Breast epithelium (tissue), 3 donors: ENCODE measurements at regions not wholly inside any gene's neighbourhood (a gene's known extent, or its start where the extent isn't known, plus 50 kb on each side); places are given as distances from the start of the nearest gene placed in this dataset.

Source experiments
- POLR2A ChIP-seq: fragments of 450-650 bp; IDR thresholded peaks from one replicate; pipeline ENCODE4 v1.6.1; 2016; ENCODE audit warnings: antibody characterized with exemption, mild to moderate bottlenecking, moderate library complexity
- TF ChIP-seq, protein P1 (sequence below), 3 donors: fragments of 450-650 bp; IDR thresholded peaks; one replicate each; pipeline ENCODE4 v1.5.1; 2016 to 2017; ENCODE audit warnings: antibody characterized with exemption in 3 of 3, mild to moderate bottlenecking in 3 of 3, moderate library complexity in 3 of 3

DNA sequence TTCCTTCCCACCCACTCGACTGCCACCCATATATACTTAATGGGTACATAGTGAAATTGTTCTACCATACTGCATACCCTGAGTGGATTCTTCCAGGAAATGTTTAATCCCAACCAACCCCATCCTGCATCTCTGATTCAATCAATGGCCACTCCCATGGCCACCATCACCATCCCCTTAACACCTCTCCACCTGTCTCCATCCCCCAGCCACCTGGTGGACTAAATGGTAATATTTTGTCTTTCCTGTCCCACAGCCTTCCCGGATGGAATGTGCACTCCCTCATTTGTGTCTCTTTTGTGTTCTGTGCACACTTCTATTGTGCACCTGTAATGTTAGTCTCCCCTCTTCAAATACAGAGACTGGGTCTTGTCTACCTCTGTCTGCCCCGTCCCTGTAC is 259.9 kb downstream of the ALDH8A1 start:
- TF ChIP-seq POLR2A: no peak
- TF ChIP-seq, protein P1, sequence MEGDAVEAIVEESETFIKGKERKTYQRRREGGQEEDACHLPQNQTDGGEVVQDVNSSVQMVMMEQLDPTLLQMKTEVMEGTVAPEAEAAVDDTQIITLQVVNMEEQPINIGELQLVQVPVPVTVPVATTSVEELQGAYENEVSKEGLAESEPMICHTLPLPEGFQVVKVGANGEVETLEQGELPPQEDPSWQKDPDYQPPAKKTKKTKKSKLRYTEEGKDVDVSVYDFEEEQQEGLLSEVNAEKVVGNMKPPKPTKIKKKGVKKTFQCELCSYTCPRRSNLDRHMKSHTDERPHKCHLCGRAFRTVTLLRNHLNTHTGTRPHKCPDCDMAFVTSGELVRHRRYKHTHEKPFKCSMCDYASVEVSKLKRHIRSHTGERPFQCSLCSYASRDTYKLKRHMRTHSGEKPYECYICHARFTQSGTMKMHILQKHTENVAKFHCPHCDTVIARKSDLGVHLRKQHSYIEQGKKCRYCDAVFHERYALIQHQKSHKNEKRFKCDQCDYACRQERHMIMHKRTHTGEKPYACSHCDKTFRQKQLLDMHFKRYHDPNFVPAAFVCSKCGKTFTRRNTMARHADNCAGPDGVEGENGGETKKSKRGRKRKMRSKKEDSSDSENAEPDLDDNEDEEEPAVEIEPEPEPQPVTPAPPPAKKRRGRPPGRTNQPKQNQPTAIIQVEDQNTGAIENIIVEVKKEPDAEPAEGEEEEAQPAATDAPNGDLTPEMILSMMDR (IDR thresholded peaks at IDR 0.05): no peak
